ENCODE measurements at regions not wholly inside any gene's neighbourhood (a gene's known extent, or its start where the extent isn't known, plus 50 kb on each side); places are given as distances from the start of the nearest gene placed in this dataset.
"Not testable (repeated sequence)": the region's sequence is repeated elsewhere in the genome, so short reads cannot be mapped to it uniquely, and the experiment has no call there.

DNA sequence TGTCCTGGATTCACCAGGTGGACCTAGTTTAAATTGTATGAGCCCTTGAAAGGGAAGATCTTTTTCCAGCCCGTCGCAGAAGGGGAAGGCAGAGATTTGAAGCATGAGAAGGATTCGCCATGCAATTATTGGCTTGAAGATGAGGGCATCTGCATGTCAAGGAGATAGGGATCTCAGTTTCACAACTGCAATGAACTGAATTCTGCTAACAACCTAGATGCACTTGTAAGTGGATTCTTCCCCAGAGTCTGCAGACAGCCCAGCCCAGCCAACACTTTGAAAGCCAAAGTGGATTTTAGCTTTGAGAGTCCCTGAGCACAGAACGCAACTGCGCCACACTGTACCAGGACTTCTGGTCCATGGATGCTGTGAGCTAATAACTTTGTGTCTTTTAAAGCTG, 286.0 kb downstream of the TSN start:
- no peak for TF ChIP-seq TAF1 (IDR thresholded peaks at IDR 0.05; ENCODE audit: borderline replicate concordance, low read depth, low read length)
- DNase-seq (ENCODE audit: insufficient read length) (no peak), FAIRE-seq (no peak)

DNA sequence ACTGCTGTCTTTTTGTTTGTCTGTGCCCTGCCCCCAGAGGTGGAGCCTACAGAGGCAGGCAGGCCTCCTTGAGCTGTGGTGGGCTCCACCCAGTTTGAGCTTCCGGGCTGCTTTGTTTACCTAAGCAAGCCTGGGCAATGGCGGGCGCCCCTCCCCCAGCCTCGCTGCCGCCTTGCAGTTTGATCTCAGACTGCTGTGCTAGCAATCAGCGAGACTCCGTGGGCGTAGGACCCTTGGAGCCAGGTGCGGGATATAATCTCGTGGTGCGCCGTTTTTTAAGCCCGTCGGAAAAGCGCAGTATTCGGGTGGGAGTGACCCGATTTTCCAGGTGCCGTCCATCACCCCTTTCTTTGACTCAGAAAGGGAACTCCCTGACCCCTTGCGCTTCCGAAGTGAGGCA, 296.2 kb downstream of the TSN start:
- not testable (repeated sequence) for FAIRE-seq

DNA sequence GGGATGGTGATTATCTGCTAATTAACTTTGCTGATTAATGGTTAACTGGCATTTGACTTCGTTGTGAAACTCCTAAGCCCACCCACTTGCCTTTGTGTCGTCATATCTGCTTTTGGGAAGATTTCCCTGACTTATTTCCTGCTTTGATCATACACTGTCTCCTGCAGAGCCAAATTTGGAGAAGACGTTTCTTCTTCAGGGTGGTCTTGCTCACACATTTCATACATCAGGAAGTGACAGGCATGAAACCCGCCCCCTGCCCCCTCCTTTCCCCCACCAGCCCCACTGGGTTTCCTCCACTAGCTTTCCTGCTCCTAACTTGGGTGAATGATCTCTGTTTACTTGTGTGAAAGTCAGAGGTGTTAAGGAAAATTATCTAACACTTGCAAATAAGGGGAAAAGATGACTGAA, 300.1 kb downstream of the TSN start:
- TF ChIP-seq POLR2A (IDR thresholded peaks at IDR 0.05; ENCODE audit: low read depth, low read length) (no peak), TAF1 (IDR thresholded peaks at IDR 0.05; ENCODE audit: borderline replicate concordance, low read depth, low read length) (no peak), POLR2AphosphoS5 (IDR thresholded peaks at IDR 0.05; ENCODE audit: low read depth, low read length) (no peak)
- DNase-seq (ENCODE audit: insufficient read length) (no peak), FAIRE-seq (no peak)

More for the DNA sequence above, 296.2 kb downstream of the TSN start:
- not testable (repeated sequence) for DNase-seq (ENCODE audit: insufficient read length)

DNA sequence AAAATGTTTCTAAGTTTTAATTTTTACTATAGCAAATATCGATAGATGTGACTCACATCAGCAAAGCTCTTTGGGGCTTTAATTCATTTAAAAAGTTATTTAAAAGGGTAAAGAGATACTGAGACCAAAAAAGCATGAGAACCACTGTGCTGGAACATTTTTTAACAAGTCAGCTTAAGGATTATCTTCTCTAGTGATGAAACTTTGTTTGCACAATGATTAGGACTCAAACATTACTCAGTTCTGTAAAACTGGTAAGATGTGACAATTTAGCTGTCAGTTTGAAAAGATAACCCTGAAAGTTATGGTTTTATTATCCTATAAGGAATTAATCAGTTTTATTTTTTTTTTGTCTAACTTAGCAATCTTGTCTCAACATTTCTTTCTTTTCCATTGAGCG, 301.4 kb downstream of the TSN start:
- no peak for FAIRE-seq
- TF ChIP-seq POLR2AphosphoS5 (IDR thresholded peaks at IDR 0.05; ENCODE audit: low read depth, low read length) (no peak), TAF1 (IDR thresholded peaks at IDR 0.05; ENCODE audit: borderline replicate concordance, low read depth, low read length) (no peak), POLR2A (IDR thresholded peaks at IDR 0.05; ENCODE audit: low read depth, low read length) (no peak)
- no peak for DNase-seq (ENCODE audit: insufficient read length)

DNA sequence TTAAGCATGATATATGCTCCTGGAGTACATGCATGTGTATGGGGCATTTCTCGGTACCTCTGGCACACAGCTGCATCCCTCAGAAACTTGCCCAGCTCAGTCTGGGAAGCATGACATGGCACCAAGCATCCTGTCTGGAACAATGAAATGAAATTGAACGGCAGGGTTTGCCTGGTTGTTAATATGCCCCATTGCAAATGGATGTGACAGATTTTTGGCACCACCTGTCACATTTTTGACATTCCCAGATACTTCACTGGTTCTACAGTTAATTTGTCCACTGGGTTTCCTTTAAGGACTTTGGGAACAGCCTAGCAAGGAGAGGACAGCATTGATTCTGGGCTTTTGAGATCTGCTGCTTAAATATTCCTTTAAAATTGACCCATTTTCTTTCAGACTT, 305.8 kb downstream of the TSN start:
- FAIRE-seq (no peak), DNase-seq (ENCODE audit: insufficient read length) (no peak)
- no peak for TF ChIP-seq POLR2A (IDR thresholded peaks at IDR 0.05; ENCODE audit: low read depth, low read length)
- no peak for TF ChIP-seq TAF1 (IDR thresholded peaks at IDR 0.05; ENCODE audit: borderline replicate concordance, low read depth, low read length)
- TF ChIP-seq POLR2AphosphoS5 (IDR thresholded peaks at IDR 0.05; ENCODE audit: low read depth, low read length) = no peak

DNA sequence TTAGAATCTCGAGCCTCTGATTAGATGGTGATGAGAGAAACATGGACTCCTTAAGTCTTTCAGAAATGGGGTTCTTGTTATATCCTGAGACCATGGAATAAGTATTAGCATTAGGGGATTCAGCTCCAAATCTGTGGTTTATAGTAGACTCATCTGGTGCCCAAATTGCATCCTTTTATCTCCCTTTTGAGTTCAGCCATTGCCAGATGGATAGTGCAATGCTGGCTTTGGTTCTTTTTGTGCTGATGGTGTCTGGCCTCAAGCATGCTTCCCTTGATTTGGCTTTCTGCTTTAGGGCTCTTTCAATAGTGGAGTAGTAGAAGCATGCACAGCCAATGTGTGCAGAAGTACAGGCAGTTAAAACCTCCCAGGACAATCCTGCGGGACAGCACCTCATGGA, 306.4 kb downstream of the TSN start:
- FAIRE-seq = no peak
- no peak for DNase-seq (ENCODE audit: insufficient read length)
- TF ChIP-seq TAF1 (IDR thresholded peaks at IDR 0.05; ENCODE audit: borderline replicate concordance, low read depth, low read length) (no peak), POLR2A (IDR thresholded peaks at IDR 0.05; ENCODE audit: low read depth, low read length) (no peak), POLR2AphosphoS5 (IDR thresholded peaks at IDR 0.05; ENCODE audit: low read depth, low read length) (no peak)

DNA sequence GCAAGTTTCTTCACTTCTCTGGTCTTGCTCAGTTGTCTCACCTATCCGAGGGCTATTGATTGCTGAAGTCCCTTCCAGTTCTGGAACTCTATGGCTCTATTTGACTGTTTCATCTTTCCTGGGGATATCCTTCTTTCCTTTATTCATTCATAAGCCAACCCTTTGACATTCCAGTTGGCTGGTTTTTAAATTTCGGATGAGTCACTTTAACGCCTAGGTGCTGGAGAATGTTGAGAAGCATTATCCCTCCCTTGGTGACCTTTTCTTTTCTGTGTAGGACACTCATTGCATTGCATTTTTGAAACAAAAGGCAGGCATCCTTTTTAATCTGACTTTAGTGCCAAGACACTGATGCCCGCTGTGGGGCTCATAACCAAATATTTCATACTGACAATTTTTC, 307.1 kb downstream of the TSN start:
- no peak for FAIRE-seq
- DNase-seq (ENCODE audit: insufficient read length) = no peak
- TF ChIP-seq TAF1 (IDR thresholded peaks at IDR 0.05; ENCODE audit: borderline replicate concordance, low read depth, low read length) (no peak), POLR2AphosphoS5 (IDR thresholded peaks at IDR 0.05; ENCODE audit: low read depth, low read length) (no peak), POLR2A (IDR thresholded peaks at IDR 0.05; ENCODE audit: low read depth, low read length) (no peak)

DNA sequence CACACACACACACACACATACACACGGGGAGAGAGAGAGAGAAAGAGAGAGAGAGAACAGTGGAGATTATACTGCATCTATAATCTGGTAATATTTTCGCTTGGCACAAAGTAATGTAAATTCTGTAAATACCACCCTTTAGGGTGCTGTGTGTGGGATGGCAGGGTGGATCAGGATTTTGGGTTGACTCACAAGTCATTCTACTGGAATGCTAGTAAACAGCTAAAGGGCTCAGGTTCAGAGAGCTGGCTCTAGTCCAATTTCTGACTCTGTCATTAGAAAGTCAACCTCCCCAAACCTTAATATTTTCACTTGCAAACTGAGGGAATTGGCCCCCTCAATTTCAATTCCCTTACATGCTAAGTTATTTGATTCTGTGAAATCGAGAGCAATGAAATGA, 308.3 kb downstream of the TSN start:
- FAIRE-seq = no peak
- DNase-seq (ENCODE audit: insufficient read length) = no peak
- TF ChIP-seq TAF1 (IDR thresholded peaks at IDR 0.05; ENCODE audit: borderline replicate concordance, low read depth, low read length) (no peak), POLR2A (IDR thresholded peaks at IDR 0.05; ENCODE audit: low read depth, low read length) (no peak), POLR2AphosphoS5 (IDR thresholded peaks at IDR 0.05; ENCODE audit: low read depth, low read length) (no peak)

DNA sequence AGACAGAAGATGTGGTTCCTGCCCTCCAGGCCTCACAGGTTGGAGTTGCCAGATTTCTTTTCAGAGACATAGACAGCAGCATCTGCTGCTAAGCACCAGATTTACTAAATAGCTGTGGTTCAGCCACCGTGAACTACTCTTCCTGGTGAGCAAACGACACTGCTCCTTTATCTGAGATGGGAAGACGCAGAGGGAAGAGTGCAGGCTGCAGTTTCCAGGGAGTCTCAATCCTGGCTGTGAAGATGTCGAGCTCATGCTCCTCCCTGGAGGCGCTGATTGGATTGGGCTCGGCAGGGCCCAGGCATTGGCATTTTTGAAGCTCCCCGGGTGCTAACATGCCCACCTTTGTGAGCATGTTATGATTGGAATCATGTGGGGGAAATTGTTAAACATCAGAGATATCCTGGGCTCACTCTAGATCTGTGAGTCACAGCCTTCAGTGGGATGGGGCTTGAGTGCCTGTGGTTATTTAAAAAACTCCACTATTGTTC, 314.8 kb downstream of the TSN start:
- no peak for FAIRE-seq
- DNase-seq (ENCODE audit: insufficient read length) = no peak
- no peak for TF ChIP-seq POLR2AphosphoS5 (IDR thresholded peaks at IDR 0.05; ENCODE audit: low read depth, low read length)
- TF ChIP-seq TAF1 (IDR thresholded peaks at IDR 0.05; ENCODE audit: borderline replicate concordance, low read depth, low read length) = no peak
- TF ChIP-seq POLR2A (IDR thresholded peaks at IDR 0.05; ENCODE audit: low read depth, low read length) = no peak

DNA sequence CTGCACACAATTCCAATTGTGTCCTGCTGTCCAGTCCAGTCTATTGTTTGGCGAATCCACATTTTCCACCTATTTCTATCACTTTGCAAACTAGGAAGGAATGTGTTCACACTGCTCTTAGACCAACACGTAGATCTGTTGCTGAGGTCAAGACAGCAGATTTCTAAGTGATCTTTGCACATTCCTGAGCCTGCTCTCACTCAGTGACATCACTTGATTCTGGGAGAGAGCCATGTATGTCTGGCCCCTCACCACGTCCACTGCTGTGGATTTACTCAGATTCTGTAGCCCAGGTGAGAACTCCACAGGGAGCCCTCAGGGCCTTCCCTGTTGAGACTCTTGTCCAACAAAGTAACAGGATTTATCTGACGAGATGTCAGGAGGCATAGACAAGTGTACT, 317.2 kb downstream of the TSN start:
- TF ChIP-seq TAF1 (IDR thresholded peaks at IDR 0.05; ENCODE audit: borderline replicate concordance, low read depth, low read length) (no peak), POLR2A (IDR thresholded peaks at IDR 0.05; ENCODE audit: low read depth, low read length) (no peak), POLR2AphosphoS5 (IDR thresholded peaks at IDR 0.05; ENCODE audit: low read depth, low read length) (no peak)
- no peak for FAIRE-seq
- DNase-seq (ENCODE audit: insufficient read length) = no peak

DNA sequence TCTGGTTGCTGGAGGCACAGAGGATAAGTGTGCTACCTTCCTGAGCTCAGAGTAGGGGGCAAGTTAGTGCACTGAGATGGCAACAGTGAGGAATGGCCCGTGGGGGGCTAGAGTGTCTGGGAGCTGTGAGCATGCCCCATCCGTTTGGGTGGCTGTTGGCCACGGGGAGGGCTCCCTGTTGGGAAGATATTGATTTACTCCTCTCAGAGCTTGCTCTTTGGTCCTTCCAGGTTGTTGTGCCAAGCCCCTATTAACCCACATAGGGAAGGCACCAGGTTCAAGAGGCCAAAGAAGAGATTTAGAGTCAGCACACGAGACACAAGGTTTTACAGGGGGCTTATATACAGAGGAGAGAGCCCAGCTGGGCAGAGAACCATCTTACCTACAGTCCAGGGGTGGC, 318.8 kb downstream of the TSN start:
- DNase-seq (ENCODE audit: insufficient read length) = no peak
- no peak for FAIRE-seq
- TF ChIP-seq POLR2AphosphoS5 (IDR thresholded peaks at IDR 0.05; ENCODE audit: low read depth, low read length) (no peak), POLR2A (IDR thresholded peaks at IDR 0.05; ENCODE audit: low read depth, low read length) (no peak), TAF1 (IDR thresholded peaks at IDR 0.05; ENCODE audit: borderline replicate concordance, low read depth, low read length) (no peak)

DNA sequence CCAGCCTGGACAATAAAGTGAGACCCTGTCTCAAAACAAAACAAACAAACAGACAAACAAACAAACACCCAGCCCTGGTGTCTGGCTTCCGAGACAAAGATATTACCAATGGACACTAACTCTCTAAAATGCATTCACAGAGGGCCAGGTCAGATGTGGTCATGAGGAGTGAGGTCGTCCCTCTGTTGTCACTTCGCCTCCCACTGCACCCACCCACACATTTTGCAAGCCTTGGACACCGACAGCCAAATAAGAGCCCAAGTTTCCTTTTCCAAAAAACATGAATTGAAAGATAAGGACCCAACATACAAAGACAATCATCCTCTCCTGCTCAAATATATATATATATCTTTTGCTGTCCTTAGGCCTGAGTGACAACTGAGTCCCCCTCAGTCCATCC, 319.9 kb downstream of the TSN start:
- no peak for DNase-seq (ENCODE audit: insufficient read length)
- FAIRE-seq = no peak
- no peak for TF ChIP-seq POLR2A (IDR thresholded peaks at IDR 0.05; ENCODE audit: low read depth, low read length)
- TF ChIP-seq TAF1 (IDR thresholded peaks at IDR 0.05; ENCODE audit: borderline replicate concordance, low read depth, low read length) = no peak
- no peak for TF ChIP-seq POLR2AphosphoS5 (IDR thresholded peaks at IDR 0.05; ENCODE audit: low read depth, low read length)

DNA sequence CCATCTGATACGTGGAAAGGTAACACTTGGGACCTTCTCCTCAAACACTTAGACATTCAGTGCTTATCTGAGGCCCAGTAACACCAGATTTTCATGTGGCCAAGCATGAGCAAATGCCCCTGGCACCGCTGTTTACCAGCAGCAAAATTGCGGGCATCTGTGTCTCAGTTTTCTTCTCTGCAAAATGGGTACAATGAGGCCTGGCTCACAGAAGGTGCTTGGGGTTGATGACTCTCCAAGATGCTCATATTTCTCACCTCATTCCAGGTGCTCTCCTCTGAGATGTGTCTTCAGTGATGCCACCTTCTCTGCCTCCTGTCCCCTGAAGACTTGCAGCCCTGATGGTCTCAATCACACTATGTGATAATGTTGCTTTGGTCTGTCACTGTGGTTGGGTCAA, 321.7 kb downstream of the TSN start:
- no peak for FAIRE-seq
- TF ChIP-seq POLR2AphosphoS5 (IDR thresholded peaks at IDR 0.05; ENCODE audit: low read depth, low read length) (no peak), TAF1 (IDR thresholded peaks at IDR 0.05; ENCODE audit: borderline replicate concordance, low read depth, low read length) (no peak)
- no peak for DNase-seq (ENCODE audit: insufficient read length)
